H1 (cell line): ENCODE measurements at regions not wholly inside any gene's neighbourhood (a gene's known extent, or its start where the extent isn't known, plus 50 kb on each side); places are given as distances from the start of the nearest gene placed in this dataset.

Source experiments
- CTCF ChIA-PET: fragments of 300-600 bp; sonication (Branson Sonifier 250); formaldehyde crosslinking; loops from one replicate; lab custom pipeline; 2021; ENCODE audit not compliant: partially characterized antibody; lab: Charles Lee
- POLR2A ChIA-PET: fragments of 300-600 bp; sonication (Branson Sonifier 250); formaldehyde crosslinking; loops from one replicate; lab custom pipeline; 2021; ENCODE audit warnings: inconsistent platforms; ENCODE audit not compliant: partially characterized antibody; lab: Charles Lee
- DNase-seq, 2 experiments: peaks; one replicate each; pipeline versions ENCODE4 v3.0.0 to v3.0.0-alpha.2; 2010 to 2022; ENCODE audit warnings: low spot score in 2 of 2, low read depth in 1 of 2, mixed read lengths in 1 of 2
- FAIRE-seq: peaks from 2 replicates; lab custom pipeline; 2011; peaks lifted over from hg19 to GRCh38; lab: Jason Lieb, UNC
- H2AFZ ChIP-seq: 2 replicates; pipeline ENCODE4 v1.8.1; 2012; ENCODE audit warnings: low read length, inconsistent platforms
- H2AK5ac ChIP-seq: 2 replicates; pipeline ENCODE4 v1.6.1; 2013; ENCODE audit warnings: low read depth, low read length
- H2BK120ac ChIP-seq: replicated peaks from 2 replicates; pipeline ENCODE3; 2013; ENCODE audit warnings: low read depth, low read length, inconsistent platforms
- H2BK12ac ChIP-seq: 2 replicates; pipeline ENCODE4 v1.6.1; 2013; ENCODE audit warnings: low read depth, low read length
- H2BK15ac ChIP-seq: 2 replicates; pipeline ENCODE4 v1.6.1; 2013; ENCODE audit warnings: low read length
- H2BK20ac ChIP-seq: 2 replicates; pipeline ENCODE4 v1.6.1; 2013; ENCODE audit warnings: low read length
- H2BK5ac ChIP-seq: 2 replicates; pipeline ENCODE4 v1.6.1; 2013; ENCODE audit warnings: low read depth, low read length
- H3K14ac ChIP-seq: 2 replicates; pipeline ENCODE4 v1.6.1; 2013; ENCODE audit warnings: inconsistent platforms; ENCODE audit not compliant: insufficient read length
- H3K18ac ChIP-seq: 2 replicates; pipeline ENCODE4 v1.6.1; 2013; ENCODE audit warnings: low read length; ENCODE audit errors: extremely low read depth
- H3K23ac ChIP-seq: 2 replicates; pipeline ENCODE4 v1.6.1; 2013; ENCODE audit warnings: inconsistent platforms; ENCODE audit not compliant: insufficient read length
- H3K23me2 ChIP-seq: 2 replicates; pipeline ENCODE4 v1.6.1; 2013; ENCODE audit warnings: low read depth, low read length
- H3K27ac ChIP-seq: 2 replicates; pipeline ENCODE4 v1.6.1; 2011; ENCODE audit warnings: low read depth, low read length, inconsistent platforms
- H3K27me3 ChIP-seq, 4 experiments: replicated peaks in 1 of 4; 1 replicate in 1 of 4; 2 replicates in 3 of 4; pipeline versions ENCODE4 v1.6.1 to v1.8.1; 2011 to 2013; ENCODE audit warnings: low read length in 3 of 4, mild to moderate bottlenecking in 3 of 4, inconsistent platforms in 2 of 4, mixed read lengths in 2 of 4, moderate library complexity in 1 of 4; ENCODE audit not compliant: control insufficient read depth in 3 of 4, insufficient read depth in 3 of 4; ENCODE audit errors: extremely low read depth in 1 of 4
- H3K36me3 ChIP-seq, 4 experiments: 2 replicates each; pipeline versions ENCODE4 v1.6.1 to v1.8.1; 2011 to 2013; ENCODE audit warnings: mild to moderate bottlenecking in 4 of 4, low read length in 3 of 4, moderate library complexity in 2 of 4, control low read depth in 1 of 4, inconsistent platforms in 1 of 4; ENCODE audit not compliant: insufficient read depth in 4 of 4, control insufficient read depth in 2 of 4
- H3K4ac ChIP-seq: replicated peaks from 2 replicates; pipeline ENCODE3; 2013; ENCODE audit warnings: low read length, low read depth, mixed read lengths, inconsistent platforms; ENCODE audit not compliant: insufficient read length
- H3K4me1 ChIP-seq, 4 experiments: replicated peaks in 1 of 4; 1 replicate in 1 of 4; 2 replicates in 3 of 4; pipeline versions ENCODE4 v1.6.1 to v1.8.1; 2011 to 2013; ENCODE audit warnings: low read length in 3 of 4, inconsistent platforms in 2 of 4, mixed read lengths in 1 of 4; ENCODE audit not compliant: insufficient read depth in 4 of 4, control insufficient read depth in 3 of 4
- H3K4me2 ChIP-seq, 2 experiments: 2 replicates each; pipeline versions ENCODE4 v1.6.1 to v1.8.1; 2011 to 2013; ENCODE audit warnings: low read depth in 2 of 2, low read length in 2 of 2, control low read depth in 1 of 2, inconsistent platforms in 1 of 2, mild to moderate bottlenecking in 1 of 2; ENCODE audit not compliant: insufficient read depth in 1 of 2
- H3K4me3 ChIP-seq, 4 experiments: fragments of 200-600, 300-600 bp in 1 of 4; sonication (generic), shearing (Covaris generic), sonication (Bioruptor Twin) in 1 of 4; 2 replicates each; pipeline versions ENCODE4 v1.5.1 to v1.8.1; 2011 to 2016; ENCODE audit warnings: low read length in 4 of 4, low read depth in 3 of 4, control low read depth in 2 of 4, inconsistent platforms in 2 of 4, mild to moderate bottlenecking in 2 of 4, mixed read lengths in 1 of 4, moderate library complexity in 1 of 4; ENCODE audit not compliant: insufficient read depth in 2 of 4; ENCODE audit errors: extremely low read depth in 1 of 4
- H3K56ac ChIP-seq: replicated peaks from 2 replicates; pipeline ENCODE3; 2013; ENCODE audit warnings: low read depth, mild to moderate bottlenecking, mixed read lengths, low read length, inconsistent platforms; ENCODE audit not compliant: insufficient read length
- H3K79me1 ChIP-seq: 2 replicates; pipeline ENCODE4 v1.6.1; 2013; ENCODE audit warnings: low read depth, low read length, control low read depth
- H3K79me2 ChIP-seq, 2 experiments: 2 replicates each; pipeline versions ENCODE4 v1.6.1 to v1.8.1; 2012 to 2013; ENCODE audit warnings: low read length in 2 of 2, mild to moderate bottlenecking in 2 of 2, inconsistent platforms in 1 of 2; ENCODE audit not compliant: insufficient read depth in 2 of 2, control insufficient read depth in 1 of 2
- H3K9ac ChIP-seq, 4 experiments: replicated peaks in 1 of 4; 1 replicate in 1 of 4; 2 replicates in 3 of 4; pipeline versions ENCODE4 v1.6.1 to v1.8.1; 2011 to 2013; ENCODE audit warnings: low read depth in 3 of 4, low read length in 3 of 4, control low read depth in 2 of 4, mild to moderate bottlenecking in 2 of 4, moderate library complexity in 2 of 4, inconsistent platforms in 1 of 4; ENCODE audit errors: extremely low read depth in 1 of 4
- H3K9me3 ChIP-seq, 2 experiments: 2 replicates each; pipeline versions ENCODE4 v1.6.1 to v1.8.1; 2012 to 2013; ENCODE audit warnings: mild to moderate bottlenecking in 2 of 2, moderate library complexity in 2 of 2, control low read depth in 1 of 2, inconsistent platforms in 1 of 2, low read depth in 1 of 2, low read length in 1 of 2, mixed read lengths in 1 of 2; ENCODE audit not compliant: insufficient read depth in 2 of 2
- H4K20me1 ChIP-seq, 2 experiments: replicated peaks in 1 of 2; 2 replicates each; pipeline versions ENCODE3 to v1.8.1; 2011 to 2013; ENCODE audit warnings: inconsistent platforms in 2 of 2, low read length in 2 of 2, mild to moderate bottlenecking in 1 of 2; ENCODE audit not compliant: insufficient read depth in 2 of 2, control insufficient read depth in 1 of 2
- H4K5ac ChIP-seq: 2 replicates; pipeline ENCODE4 v1.6.1; 2013; ENCODE audit warnings: low read length, low read depth, mixed read lengths, inconsistent platforms; ENCODE audit not compliant: insufficient read length
- H4K8ac ChIP-seq: 2 replicates; pipeline ENCODE4 v1.8.0; 2013; ENCODE audit warnings: mild to moderate bottlenecking, moderate library complexity, low read length, inconsistent platforms; ENCODE audit not compliant: insufficient read depth; ENCODE audit errors: extremely low read depth
- H4K91ac ChIP-seq: replicated peaks from 2 replicates; pipeline ENCODE3; 2013; ENCODE audit warnings: low read length, mixed read lengths, inconsistent platforms; ENCODE audit not compliant: insufficient read length
- ASH2L ChIP-seq: fragments of 200-600, 300-600 bp; sonication (generic); IDR thresholded peaks from one replicate; pipeline ENCODE4 v1.7.1; 2017; ENCODE audit warnings: low read length
- SRF ChIP-seq: IDR thresholded peaks from 2 replicates; pipeline ENCODE4 v1.6.1; 2011; ENCODE audit warnings: mild to moderate bottlenecking, low read depth, low read length, moderate library complexity
- WGBS, 2 experiments: shearing (Covaris generic) in 1 of 2; methylation state at CpG; one replicate each; pipeline versions ENCODE4 v1.1.6 to v1.1.7; 2013 to 2015; ENCODE audit warnings: low lambda C conversion rate in 2 of 2, mixed read lengths in 2 of 2, inconsistent platforms in 1 of 2, low coverage in 1 of 2, missing lambda C conversion rate in 1 of 2; ENCODE audit not compliant: insufficient replicate concordance in 2 of 2, insufficient coverage in 1 of 2, insufficient read length in 1 of 2; ENCODE audit errors: extremely low coverage in 1 of 2, missing lambda C conversion rate in 1 of 2; 5-methylcytosine and 5-hydroxymethylcytosine counted together

GRCh38 chr18:11497585-11497984, 111.8 kb upstream of the SLC35G4 start:
- ChIA-PET POLR2A (no interaction called here), CTCF (interaction anchor here (2.5 kb wide), 1 partner anchor 21 kb away, joined by 7 read pairs; no protein-coding TSS in a partner anchor)
- FAIRE-seq (no peak), DNase-seq (no peak)
- WGBS, 2 experiments, result 92% methylated on average over 2 of the region's 2 CpGs; no CpG with 5 or more reads in 1 of the 2 experiments
- Histone ChIP-seq H3K4me2 (no peak overlapping the region), H2BK5ac (no peak overlapping the region), H3K79me2 (no peaks in the 10 kb centered on the region), H3K23ac (no peak overlapping the region), H2BK15ac (no peak overlapping the region), H4K91ac (no peak overlapping the region), H3K36me3 (no peaks in the 10 kb centered on the region), H2AK5ac (no peak overlapping the region), H3K56ac (no peak overlapping the region), H2BK120ac (no peak overlapping the region), H2AFZ (no peak overlapping the region), H3K4me1 (no peaks in the 10 kb centered on the region), H3K79me1 (no peaks in the 10 kb centered on the region), H4K20me1 (no peaks in the 10 kb centered on the region), H2BK20ac (no peak overlapping the region), H4K5ac (no peak overlapping the region), H3K23me2 (no peaks in the 10 kb centered on the region), H3K27me3 (no peaks in the 10 kb centered on the region), H3K4ac (no peak overlapping the region), H2BK12ac (no peak overlapping the region), H3K9me3 (no peaks in the 10 kb centered on the region), H3K9ac (no peak overlapping the region), H4K8ac (no peak overlapping the region), H3K27ac (no peak overlapping the region), H3K4me3 (no peak overlapping the region), H3K18ac (no peak overlapping the region), H3K14ac (no peak overlapping the region)
- TF ChIP-seq SRF (no peak), ASH2L (no peak)
